ENCODE measurements at regions not wholly inside any gene's neighbourhood (a gene's known extent, or its start where the extent isn't known, plus 50 kb on each side); places are given as distances from the start of the nearest gene placed in this dataset.
"Not testable (repeated sequence)": the region's sequence is repeated elsewhere in the genome, so short reads cannot be mapped to it uniquely, and the experiment has no call there.

DNA sequence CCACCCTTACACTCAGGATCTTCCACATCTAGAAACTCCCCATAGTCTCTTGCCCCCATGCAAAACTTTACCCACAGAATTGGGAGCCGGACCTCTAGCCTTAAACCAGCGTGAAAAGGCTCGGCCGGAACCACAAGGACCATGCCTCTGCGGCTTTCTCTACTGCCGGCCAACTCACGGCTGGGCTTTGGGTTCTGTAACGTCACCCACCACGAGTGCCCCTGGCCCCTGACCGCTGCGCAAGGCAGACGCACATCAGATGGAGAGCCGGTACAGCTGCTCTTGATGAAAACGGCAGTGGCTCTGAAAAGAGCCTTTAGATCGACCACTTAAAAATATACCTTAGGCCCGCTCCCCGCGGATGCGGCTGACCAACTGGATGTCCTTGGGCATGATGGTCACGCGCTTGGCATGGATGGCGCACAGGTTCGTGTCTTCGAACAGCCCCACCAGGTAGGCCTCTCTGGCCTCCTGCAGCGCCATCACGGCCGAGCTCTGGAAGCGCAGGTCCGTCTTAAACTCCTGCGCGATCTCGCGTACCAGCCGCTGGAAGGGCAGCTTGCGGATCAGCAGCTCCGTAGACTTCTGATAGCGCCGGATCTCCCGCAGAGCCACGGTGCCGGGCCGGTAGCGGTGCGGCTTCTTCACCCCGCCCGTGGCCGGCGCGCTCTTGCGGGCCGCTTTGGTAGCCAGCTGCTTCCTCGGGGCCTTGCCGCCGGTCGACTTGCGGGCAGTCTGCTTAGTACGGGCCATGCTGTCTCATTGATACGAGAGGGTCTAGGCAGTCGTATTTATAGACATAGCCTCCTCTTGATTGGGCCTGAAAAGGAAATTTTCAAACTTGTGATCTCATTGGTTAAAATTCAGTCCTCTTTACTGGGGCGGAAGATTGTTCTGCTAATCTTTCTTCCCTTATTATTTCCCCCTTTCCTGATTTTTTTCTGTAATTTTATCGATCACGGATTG is 66.3 kb downstream of the FAM72C start:
- not testable (repeated sequence) for DNase-seq

DNA sequence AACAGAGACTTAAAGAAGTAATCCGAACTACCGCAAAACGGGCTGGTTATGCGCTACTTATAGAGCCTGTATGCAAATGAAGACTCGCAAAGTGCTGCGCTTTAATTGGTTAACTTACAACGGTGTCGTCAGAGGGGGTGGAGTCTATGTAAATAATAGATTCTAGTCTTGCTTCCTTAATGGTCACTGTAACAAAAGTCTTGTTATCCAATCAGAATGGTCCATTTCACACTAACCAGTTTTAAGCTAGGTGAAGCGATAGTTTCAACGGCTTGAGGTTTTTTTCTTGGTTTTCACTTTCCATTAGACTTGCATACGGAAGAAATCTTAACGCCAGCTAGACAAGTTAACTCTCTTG is 67.2 kb downstream of the FAM72C start:
- not testable (repeated sequence) for DNase-seq

DNA sequence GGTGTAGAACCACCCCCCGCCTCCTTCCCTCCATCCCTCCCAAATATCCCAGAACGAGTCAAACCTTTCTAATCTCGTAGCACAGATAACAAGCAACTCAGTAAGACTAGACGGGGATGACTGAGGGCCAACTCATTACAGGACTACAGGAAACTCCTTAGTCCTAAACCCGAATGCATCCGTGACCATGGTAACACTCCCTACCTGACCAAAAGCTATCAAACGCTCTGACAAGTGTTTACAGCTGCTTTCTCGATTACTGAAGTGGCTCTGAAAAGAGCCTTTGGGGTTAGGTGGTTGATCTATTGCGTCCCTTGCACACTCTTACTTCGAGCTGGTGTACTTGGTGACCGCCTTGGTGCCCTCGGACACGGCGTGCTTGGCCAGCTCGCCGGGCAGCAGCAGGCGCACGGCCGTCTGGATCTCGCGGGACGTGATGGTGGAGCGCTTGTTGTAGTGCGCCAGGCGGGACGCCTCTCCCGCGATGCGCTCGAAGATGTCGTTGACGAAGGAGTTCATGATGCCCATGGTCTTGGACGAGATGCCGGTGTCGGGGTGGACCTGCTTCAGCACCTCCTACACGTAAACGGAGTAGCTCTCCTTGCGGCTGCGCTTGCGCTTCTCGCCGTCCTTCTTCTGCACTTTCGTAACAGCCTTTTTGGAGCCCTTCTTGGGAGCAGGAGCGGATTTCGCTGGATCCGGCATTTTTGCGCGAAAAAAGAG is 67.7 kb downstream of the FAM72C start:
- DNase-seq, result not testable (repeated sequence)

DNA sequence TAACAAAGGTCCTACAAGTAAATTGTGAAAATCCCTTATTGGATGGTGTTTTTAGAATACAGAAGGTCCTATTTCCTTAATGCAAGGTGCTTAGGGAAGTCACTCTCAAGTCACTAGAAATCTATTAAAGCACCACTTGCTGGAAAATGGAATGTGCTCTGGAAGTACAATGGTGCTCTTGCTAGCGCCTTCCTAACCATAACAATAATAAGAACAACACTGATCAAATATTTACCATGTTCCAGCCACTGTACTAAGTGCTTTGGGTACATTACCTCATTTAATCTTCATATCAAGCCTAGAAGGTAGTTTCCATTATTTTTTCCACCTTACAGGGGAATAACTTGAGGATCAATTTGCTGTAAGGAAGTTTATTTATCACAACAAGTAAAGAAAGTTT is 75.4 kb downstream of the FAM72C start:
- DNase-seq, result not testable (repeated sequence)

DNA sequence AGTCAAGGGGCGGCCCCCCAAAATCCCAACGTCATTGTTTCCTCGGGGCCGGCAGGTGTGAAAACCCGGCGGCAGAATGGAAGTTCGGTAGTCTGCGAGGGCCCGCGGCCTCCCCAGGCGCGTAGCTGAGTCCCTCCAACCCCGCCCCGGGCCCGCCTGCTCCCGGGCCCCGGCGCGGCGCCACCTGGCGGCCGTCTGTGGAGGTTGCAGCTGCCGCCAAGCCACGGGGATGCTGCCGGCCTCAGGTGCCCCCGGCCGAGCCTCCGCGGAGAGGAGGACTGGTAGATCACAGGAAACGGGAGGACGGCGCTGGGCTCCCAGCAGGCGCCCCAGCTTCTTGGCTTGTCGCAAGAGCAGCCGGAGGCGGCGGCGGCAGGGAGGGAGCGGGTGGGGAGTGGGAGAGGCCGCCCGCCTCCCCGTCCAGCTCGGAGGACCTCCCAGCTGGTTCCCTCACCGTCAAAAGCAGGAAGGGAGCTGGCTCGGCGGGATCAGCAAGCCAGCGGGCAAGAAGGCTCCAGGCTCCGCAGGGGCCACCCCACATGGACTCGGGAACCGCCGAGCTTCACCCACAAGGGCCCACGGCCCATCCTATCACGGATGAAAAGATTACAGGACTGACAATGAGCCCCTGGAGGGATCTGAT is 86.7 kb downstream of the FAM72C start:
- peak; percentile 23 for DNase-seq

DNA sequence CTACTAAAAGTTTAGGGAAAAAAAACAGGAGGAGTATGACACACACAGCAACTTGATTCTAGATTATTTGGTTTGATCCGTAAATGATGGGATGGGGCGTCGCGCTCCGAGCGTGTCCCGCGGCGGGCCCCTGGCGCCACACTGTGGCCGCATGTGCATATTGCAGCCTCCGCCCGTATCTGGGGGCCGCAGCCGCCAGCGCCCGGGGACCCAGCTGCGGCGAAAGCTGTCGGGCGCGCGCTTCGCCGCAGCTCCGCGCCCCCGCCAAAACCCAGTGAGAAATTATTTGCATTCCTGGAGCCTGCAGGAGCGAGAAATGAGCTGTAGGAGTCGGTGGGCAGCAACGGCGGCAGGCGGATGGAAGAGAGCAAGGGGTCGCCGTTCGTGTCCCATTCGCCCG is 87.3 kb downstream of the FAM72C start:
- DNase-seq, result not testable (repeated sequence)

DNA sequence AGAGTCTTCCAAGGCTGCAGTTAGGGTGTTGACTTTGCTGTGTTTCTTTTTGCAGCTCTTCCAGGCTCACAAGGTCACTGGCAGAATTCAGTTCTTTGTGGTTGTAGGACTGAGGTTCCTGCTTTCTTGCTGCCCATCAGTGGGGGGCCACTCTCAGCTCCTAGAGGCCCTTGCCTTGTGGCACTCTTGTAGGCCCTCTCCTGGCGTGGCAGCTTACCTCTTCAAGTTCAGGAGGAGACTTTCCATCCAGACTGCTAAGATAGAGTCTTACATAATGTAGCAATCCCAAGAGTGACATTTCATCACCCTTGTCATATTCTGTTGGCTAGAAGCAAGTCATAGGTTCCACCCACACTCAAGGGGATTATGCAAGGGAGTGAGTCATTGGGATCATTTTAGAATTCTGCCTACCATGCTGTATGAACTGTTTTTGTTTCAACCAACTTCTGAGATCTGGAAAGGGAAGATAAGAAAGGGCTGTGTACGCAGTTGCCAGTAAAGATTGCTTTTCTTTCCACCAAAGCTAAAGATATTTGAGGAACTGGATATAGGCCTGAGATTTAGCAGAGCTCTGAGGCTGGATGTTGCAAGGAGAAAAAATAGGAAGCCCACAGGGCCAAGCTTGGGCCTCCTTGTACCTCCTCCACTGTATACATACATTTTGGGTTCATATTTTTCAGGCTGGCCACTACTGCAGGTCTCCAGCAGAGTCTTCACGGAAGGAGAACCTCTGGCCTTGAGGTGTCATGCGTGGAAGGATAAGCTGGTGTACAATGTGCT is 91.8 kb downstream of the FAM72C start:
- DNase-seq, result not testable (repeated sequence)

DNA sequence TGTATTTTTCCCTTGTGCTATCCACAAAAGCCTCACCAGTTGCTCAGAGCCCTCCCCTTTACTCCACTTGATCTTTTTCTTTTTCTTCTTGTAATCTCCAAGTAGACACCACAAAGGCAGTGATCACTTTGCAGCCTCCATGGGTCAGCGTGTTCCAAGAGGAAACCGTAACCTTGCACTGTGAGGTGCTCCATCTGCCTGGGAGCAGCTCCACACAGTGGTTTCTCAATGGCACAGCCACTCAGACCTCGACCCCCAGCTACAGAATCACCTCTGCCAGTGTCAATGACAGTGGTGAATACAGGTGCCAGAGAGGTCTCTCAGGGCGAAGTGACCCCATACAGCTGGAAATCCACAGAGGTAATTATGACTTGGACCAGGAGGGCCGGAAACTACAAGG is 95.8 kb downstream of the FAM72C start:
- DNase-seq, result not testable (repeated sequence)

DNA sequence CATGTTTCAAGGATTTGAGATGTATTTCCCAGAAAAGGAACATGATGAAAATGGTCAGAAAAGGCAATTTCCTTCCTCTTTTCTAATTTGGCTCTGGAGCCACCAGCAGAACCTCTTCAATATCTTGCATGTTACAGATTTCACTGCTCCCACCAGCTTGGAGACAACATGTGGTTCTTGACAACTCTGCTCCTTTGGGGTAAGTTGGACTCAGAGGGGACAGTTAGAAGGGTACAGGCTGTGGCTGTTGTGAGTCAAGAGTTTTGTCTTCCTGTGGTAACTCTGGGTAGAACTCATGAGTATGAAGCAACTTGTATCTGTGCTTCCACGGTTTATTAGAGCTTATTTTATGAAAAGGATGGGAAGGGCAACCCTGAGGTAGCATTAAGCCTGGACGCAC is 97.2 kb downstream of the FAM72C start:
- DNase-seq, result not testable (repeated sequence)

DNA sequence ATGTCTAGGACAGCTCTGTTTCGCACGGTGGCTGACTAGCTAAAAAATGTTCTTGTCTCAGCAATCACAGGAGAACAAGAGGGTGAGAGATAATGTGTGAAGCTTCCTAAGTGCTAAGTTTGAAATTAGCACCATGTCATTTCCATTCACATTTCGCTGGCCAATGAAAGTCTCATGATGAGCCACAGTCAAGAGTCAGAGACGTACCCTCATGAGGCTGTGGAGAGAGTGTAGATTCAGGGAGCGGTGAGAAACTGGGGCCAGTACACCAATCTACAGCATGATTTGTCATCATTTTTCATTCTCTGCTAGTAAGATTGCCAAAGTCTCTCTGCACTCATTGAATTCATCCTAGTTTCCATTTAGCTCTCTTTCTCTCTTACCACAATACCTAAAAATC is 98.1 kb downstream of the FAM72C start:
- not testable (repeated sequence) for DNase-seq

DNA sequence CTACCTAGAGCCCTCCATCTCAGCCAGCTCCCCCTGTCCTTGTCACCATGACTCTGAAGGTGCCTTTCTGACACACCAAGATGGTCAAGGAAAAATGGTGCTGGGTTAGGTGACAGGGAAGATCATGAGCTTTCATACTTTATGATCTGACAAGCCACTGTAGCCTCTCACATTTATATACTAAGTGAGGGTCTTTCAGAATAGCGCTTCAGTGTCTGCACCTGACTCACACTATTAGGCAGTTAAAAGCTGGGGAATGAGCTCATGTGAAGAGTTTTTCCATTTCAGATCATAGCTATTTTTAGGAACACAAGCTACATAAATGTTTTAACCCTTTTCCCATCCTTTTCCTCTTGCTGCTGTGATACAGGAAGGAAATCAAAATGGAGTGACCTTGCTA is 101.4 kb downstream of the FAM72C start:
- not testable (repeated sequence) for DNase-seq

DNA sequence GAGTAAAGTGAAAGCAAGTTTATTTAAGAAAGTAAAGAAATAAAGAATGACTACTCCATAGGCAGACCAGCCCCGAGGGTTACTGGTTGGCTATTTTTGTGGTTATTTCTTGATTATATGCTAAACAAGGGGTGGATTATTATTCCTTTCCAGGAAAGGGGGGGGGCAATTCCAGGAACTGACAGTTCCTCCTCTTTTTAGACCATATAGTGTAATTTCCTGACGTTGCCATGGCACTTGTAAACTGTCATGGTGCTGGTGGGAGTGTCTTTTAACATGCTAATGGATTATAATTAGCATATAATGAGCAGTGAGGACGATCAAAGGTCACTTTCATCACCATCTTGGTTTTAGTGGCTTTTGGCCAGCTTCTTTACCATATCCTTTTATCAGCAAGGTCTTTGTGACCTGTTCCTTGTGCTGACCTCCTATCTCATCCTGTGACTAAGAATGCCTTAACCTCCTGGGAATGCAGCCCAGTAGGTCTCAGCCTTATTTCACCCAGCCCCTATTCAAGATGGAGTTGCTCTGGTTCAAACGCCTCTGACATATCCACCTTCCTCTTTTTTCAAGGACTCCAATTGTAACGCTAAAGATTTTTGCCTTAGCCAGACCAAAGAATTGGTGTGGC is 104.1 kb downstream of the FAM72C start:
- DNase-seq, result not testable (repeated sequence)

DNA sequence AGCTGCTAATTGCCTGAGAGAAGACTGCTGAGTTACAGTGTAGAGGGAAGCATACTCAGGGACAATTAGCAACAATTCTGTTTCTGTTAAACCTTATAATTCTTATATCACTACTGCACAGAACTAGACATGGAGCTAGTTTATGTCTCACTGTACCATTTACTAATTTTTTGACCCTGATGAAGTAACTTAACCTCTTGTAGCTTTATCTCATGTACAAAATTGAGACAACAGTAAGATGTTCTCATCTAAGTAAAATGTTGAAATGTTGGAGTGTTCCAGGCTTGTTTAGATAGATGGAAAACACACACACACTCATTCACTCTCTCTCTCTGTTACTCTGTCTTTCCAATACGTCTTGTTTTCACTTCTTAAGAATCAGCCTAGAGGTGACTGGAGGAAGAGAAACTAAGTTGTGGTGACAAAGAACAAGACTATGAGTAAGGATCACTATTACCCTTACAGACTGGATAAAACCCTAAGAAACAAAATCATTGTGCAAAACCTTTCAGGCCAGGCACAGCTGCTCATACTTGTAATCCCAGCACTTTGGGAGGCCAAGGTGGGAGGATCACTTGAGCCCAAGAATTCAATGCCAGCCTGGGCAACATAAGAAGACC is 107.8 kb downstream of the FAM72C start:
- DNase-seq, result not testable (repeated sequence)

DNA sequence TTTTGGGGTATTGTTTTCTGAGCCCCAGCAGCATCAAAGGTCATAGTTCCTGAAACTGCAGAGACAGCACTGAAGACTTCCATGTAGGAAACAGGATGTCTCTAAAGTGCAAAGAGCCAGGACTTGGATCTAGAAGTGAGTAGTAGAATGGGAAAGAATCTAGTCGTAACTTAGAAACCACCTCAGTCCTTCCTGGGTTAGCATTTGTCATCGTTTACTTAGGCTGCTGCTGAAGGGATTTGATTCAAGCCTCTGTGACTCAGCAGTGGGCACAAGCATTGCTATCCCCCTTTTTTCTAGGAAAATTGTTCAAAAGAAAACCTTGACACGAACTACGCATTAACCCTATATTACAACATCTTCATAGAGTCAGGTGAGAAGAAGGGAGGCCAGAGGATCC is 109.1 kb downstream of the FAM72C start:
- DNase-seq, result not testable (repeated sequence)

DNA sequence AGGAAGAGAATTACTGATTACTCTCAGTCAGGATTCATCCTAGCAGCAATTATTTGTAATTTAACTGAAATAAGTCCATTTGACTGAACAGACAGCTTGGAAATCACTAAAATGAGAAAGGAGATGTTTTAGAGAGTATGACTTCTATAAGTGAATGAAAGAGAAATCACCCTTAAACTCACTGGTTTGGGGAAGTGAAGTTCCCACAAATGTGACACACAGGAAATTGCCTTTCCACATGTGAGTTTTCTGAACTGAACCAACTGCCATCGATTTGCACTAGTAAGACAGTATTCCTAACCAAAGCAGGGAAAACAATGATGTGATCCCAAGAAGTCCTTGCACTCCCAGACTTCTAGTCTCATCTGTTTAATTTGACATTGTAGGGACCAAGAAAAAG is 110.5 kb downstream of the FAM72C start:
- not testable (repeated sequence) for DNase-seq

DNA sequence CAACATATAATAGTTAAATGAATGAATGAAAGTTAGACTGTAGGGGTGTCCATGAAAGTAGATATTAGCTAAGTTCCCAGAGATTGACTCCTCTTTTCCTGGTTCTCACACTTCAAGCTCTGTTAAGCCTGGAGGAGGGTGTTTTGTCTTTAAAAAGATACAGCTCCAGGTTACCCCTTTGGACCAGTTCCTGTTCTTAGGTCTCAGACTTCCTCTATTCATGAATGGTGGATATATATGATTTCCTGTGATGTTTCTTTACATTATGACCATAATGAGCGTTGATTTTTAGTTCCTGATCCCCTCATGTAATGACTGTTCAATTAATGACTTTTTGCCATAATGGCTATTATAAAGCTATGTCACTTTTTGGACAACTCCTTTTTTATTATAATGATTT is 115.9 kb downstream of the FAM72C start:
- not testable (repeated sequence) for DNase-seq

DNA sequence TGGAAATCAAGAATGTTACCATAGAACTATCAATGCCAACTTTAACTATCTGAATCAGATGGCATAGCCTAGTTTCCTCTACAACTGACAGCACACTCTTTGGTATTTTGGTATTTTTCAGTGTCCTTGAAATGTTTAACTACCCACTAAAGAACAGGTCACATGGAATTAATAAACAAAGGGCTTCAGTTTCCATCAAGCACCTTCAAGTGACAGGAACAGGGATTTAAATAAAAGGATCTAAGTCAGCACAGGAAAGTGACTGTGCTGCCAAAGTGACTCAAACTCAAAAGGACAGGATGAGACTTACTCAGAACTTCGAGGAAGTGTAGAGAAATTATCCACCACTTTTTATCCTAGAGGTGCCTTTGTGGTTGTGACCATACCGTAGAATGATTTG is 117.7 kb downstream of the FAM72C start:
- not testable (repeated sequence) for DNase-seq

DNA sequence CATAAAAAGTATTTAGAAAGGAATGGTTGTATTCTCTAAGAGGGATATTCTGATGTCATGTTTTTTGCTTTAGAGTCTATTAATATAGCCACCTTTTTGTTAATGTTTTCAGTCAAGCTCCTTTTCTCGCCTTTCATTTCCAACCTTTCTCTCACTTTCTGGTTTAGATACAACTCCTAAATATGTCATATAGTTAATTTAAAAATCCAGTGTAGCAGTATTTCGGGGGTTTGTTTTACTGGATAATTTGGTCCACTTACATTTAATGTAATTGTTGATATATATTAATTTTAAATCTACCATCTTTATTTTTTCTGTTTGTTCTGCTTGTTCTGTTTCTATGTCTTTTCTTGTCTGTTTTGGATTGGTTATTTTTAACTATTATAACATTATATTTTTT is 121.1 kb downstream of the FAM72C start:
- DNase-seq, result not testable (repeated sequence)

DNA sequence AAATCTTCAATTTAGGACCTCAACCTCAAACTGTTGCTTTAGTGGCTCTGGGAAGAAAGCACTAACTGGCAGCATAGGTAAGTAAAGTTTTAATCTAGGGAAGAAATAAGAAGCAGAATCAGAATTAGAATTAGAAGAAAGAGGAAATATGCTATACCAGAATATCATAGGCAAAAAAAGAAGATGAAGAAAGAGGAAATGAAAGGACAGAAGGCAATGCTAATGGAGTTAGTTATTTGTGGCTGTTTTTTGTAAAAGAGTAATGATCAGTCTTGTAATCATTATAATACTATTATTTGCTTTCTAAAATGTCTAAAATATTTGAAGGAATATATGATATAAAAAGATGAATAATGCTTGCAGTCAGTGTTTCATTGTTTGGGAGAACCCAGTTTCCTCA is 122.9 kb downstream of the FAM72C start:
- DNase-seq, result not testable (repeated sequence)

DNA sequence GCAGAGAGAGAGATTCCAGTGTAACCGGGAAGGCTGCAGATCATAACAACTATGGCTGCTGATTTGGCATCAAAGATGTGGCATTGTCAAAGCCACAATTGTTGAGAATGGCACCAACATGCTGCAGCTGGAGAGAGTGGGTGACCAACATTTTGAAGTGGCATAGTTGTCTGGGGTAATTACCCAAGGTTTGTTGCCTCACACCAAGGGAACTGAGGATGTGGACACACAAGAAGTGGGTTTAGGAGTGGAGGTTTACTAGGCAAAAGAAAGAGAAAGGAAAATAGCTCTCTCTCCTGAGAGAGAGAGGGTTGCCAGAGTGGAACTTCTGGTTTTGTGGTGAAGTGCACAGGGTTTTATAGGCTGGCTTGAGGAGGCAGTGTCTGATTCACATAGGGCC is 126.6 kb downstream of the FAM72C start:
- not testable (repeated sequence) for DNase-seq

DNA sequence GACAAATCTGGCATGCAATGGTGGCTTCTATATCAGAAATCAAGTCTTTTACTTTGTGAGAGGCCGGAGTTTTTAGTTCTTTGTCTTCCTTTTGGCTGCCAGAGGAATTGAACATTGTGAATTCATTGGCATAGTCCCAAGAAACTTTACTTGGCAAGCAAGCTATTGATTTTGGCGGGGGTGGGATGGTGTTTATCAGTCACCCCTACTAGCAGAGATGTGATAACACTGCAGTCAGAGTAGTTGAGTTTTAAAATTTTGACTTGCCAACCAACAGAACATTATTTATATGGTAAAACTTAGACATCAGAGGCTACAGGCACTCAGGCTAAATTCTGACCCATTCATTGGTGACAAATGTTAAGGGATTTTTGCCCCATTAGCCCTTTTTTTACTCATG is 129.7 kb downstream of the FAM72C start:
- DNase-seq, result not testable (repeated sequence)

DNA sequence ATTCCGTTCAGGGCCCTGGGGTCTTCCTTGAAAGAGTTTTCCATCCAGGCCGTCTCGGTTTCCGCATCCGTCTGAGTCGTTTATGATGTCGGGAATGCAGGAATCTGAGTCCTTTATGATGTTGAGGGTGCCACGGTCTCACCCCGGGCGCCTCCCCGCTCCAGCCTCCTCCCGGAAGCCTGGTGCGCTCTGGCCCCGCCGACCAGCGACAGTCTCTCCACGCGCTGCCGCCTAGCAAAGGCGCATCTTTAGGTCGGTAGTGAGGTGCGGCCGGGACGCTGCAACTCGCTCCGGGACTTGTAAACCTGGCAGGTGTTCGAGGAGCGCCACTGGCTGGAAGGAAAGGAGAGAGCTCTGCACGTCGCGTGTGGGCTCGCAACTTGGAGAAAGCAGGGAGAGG is 132.6 kb downstream of the FAM72C start:
- not testable (repeated sequence) for DNase-seq
